22Rv1 (cell line): ENCODE measurements at regions not wholly inside any gene's neighbourhood (a gene's known extent, or its start where the extent isn't known, plus 50 kb on each side); places are given as distances from the start of the nearest gene placed in this dataset.

ENCODE experiments used
- H3K27ac ChIP-seq: fragments of 450-650 bp; 2 replicates; pipeline ENCODE4 v1.5.1; 2017
- CTCF ChIP-seq: fragments of 450-650 bp; IDR thresholded peaks from 2 replicates; pipeline ENCODE4 v1.5.1; 2017; ENCODE audit warnings: mild to moderate bottlenecking
- ZFX ChIP-seq: fragments of 450-650 bp; IDR thresholded peaks from 2 replicates; pipeline ENCODE4 v1.6.1; 2017; ENCODE audit warnings: antibody characterized with exemption, borderline replicate concordance

GRCh38 chr7:136058546-136058945 lies 81.4 kb upstream of the MTPN start:
- no peak overlapping the region for H3K27ac ChIP-seq

GRCh38 chr7:136057509-136057908 lies 80.3 kb upstream of the MTPN start:
- H3K27ac ChIP-seq: no peak overlapping the region
- TF ChIP-seq CTCF: no peak

More at GRCh38 chr7:136058546-136058945, 81.4 kb upstream of the MTPN start:
- no peak for TF ChIP-seq ZFX
- TF ChIP-seq CTCF: no peak

- no peak overlapping the region for H3K27ac ChIP-seq
- TF ChIP-seq CTCF: no peak
- no peak for TF ChIP-seq ZFX
Measured at GRCh38 chr7:136056651-136057231, 79.6 kb upstream of the MTPN start.

- TF ChIP-seq CTCF: no peak
- no peak for TF ChIP-seq ZFX
Measured at GRCh38 chr7:136055266-136055665, 78.1 kb upstream of the MTPN start.

GRCh38 chr7:136053689-136054485 lies 76.7 kb upstream of the MTPN start:
- TF ChIP-seq ZFX (no peak), CTCF (no peak)
- no peak overlapping the region for H3K27ac ChIP-seq

More at GRCh38 chr7:136055266-136055665, 78.1 kb upstream of the MTPN start:
- no peak overlapping the region for H3K27ac ChIP-seq

- H3K27ac ChIP-seq: no peak overlapping the region
- TF ChIP-seq CTCF (no peak), ZFX (no peak)
Measured at GRCh38 chr7:136051203-136051928, 74.2 kb upstream of the MTPN start.

GRCh38 chr7:136050462-136050847 lies 73.3 kb upstream of the MTPN start:
- no peak overlapping the region for H3K27ac ChIP-seq
- TF ChIP-seq ZFX: no peak
- TF ChIP-seq CTCF: no peak
